COLO668 (cell line): ENCODE measurements at regions not wholly inside any gene's neighbourhood (a gene's known extent, or its start where the extent isn't known, plus 50 kb on each side); places are given as distances from the start of the nearest gene placed in this dataset.

Experiments used
- DNase-seq: peaks from one replicate; lab custom pipeline; 2025; ENCODE audit not compliant: unreplicated experiment; lab: John Stamatoyannopoulos, UW

DNA sequence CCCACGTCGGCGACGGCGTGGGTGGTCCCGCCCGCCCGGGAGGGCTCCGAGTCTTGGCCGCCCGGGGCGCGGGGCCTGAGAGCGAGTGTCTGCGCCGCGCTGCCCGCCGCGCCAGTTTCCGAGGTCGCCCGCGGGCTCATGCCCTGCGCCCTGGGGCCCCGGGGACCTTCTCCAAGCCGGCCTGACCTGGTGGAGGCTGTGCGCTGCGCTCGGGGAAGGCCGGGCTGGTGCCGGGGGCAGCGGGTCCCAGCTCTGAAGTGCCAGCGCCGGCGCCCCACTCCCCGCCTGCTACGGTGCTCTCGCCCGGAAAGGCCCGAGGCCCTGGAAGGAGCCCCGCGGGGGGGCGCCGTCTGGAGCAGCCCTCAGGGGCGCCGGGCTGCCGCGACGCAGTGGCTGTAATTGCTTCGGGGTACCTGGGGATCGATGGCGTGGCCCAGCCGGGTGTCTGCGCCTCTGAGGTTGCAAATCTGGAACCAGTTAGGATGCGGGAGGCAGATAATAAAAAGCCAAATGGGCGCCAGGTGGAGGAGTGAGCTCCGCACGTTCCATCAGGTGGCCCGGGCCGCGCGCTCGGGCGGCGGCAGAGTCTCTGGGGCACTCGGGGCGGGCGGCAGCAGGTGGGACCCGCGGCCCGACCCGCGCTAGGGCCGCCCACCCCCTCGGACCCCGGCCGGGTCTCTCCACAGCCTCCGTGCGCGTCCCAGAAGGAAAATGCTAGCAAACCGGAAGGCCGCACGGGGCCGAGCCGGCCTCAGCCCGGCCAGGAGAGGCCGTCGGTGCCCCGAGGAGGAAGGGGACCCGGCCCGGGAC, 102.3 kb upstream of the DIO3 start:
- no peak for DNase-seq

DNA sequence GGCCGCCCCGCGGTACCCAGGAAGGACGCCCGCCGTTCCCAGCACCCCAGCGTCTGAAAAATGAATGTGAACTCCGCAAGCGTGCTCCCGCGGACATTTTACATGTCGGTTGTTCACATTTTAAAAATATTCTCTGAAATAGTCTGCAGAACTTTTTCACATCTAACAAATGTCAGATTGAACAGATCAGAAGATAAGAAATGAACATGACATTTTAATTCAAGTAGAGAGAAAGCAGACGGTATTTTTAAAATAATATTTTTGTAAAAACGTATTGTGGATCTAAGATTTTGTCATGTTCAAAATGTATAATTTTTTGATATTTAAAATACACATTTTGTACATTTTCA, 101.8 kb upstream of the DIO3 start:
- DNase-seq: no peak

DNA sequence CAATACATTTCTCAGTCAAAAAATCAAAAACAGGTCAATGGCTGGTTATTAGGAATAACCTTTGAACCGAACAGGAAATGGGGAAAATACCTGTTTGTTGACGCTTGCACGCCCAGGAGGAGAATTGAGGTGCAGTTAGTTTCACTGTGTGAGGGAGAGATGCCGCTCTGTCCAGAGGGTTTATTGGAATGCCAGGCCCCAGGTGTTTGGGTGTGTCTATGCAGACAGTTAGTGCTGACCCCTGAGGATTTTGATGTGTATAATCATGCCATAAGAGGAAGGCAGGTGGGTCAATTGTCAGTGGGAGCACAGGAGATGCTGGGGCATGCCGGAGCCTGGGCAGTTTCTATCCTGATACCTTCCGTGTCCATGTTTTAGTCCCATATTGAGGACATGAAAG, 100.8 kb upstream of the DIO3 start:
- DNase-seq: no peak

DNA sequence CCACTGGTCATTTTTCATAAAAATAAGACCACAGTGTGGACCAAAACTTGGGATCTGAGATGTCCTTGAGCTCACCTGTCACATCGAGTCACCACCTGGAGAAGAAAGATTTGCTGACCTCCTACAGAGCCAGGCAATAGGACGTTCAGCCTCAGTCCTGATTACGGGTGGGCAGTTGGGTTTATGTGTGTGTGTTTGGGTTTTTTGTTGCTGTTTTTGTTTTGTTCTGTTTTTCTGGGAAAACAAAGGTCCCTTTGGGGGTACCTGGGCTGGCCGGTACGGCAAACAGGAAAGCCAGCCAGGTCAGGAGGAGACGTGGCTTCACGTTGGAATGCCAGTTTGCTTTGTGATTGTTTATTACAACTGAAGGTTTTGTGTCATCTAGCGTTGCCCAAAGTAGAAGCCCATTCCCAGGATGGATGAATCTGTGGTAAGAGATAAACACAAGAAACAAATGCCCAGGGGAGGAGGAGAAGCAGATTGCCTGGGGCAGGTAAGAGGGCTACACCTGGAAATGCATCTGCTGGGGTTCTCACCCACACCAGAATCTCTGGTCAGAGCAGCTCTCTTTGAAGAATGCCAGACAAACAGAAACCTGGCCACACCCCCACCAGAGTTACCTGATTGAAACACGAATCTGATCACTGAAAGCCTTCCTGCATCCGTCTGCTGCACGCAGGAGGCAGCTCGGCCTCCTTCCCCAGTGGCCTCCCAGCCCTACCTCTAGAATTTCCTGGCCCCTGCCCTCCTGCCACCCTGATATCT, 100.1 kb upstream of the DIO3 start:
- DNase-seq: no peak

DNA sequence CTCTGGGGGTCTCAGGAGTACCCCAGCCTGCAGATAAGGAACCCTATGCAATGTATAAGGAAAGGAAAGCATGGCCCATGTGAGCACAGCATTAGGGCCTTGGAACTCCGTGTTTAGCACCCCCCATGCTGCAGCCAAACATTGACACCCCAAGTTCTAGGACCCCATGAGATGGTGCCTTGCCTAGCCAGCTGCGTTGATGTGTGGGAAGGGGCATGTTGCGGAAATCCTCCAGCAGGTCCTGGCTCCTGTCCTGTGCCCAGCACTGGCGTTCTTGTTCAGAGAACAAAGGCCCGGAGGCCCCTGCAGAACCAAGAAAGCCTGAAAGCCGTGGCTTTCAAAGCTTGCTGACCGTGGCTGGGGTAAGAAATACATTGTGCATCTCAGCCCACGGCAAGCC, 99.4 kb upstream of the DIO3 start:
- no peak for DNase-seq

DNA sequence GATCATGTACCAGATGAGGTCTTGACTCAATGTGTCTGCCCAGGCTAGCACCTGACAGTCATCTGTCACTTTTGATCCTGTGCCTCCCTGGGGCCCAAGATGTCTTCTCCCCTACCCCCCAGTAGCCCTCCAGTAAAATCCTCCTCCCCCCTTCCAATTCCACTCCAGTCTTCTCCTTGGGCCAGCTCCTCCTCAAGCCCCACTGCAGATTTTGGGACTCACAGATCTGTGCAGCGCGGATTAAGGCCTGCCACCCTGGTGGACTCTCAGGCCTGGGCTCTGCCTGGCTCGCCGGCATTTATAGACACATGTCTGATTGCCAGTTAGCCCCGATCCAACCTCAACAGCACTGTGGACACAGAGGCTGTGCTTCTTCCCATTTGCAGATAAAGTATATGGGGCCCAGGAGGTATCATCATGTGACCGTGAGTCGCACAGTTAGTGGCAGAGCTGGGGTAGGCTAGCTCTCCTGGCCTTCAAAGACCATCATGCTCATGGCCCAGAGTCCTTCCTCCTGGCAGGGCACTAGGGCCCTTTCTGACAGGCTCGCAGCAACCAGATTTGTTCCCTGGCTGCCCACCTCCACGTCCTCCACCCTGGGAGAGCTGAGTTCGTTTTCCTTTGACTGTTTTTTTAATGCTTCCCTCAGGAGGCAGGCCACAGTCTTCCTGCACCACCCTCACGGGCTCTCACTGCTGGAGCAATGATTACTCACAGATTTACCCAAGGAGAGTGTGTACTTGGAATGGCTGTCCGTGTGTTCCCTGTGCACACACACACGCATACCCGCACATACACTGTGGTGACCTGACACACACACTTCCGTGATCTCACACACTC, 98.3 kb upstream of the DIO3 start:
- DNase-seq: no peak

DNA sequence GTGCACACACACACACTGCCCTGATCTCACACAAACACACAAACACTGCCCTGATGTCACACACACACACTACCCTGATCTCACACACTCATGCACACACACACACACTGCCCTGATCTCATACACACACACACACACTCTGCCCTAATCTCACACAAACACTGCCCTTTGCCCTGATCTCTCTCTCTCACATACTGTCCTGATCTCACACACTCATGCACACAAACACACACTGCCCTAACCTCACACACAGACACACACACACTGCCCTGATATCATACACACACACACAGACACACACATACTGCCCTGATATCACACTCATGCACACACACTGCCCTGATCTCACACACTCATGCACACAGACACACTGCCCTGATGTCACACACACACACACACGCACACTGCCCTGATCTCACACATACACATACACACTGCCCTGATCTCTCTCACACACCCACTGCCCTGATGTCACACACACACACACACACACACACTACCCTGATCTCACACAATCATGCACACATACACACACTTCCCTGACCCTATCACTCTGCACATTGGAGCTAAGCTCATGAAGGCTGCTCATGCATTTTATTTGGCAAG, 97.6 kb upstream of the DIO3 start:
- no peak for DNase-seq

DNA sequence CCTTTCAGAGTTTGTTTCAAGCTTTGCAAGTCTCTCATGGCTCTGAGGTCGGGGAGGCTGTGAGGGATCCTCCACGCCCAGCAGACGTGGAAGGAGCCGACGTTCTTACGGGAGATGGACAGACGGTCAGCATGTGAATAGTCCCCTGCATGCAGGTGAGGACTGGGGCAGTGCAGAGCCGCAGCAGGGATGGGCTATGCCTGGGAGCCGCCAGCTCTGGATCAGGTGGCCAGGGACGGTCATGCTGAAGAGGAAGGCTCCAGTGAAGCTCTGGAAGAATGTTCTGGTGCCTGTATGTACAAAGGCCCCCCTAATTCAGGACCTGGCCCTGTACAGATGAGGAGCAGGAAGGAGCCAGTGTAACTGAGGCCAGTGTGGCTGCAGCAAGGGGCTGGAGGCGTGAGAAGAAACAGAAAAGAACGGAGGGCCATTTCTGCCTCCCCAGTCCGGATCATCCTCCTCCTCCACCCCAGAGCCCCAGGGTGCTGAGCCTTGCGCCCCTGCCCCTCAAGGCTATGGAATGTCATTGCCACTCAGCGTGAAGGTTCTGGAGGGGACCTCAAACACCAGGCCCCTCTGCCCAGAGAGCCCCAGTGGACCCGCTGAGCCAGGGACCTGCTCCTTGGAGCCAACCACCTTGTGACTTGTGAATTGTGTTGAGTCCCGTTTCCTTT, 96.8 kb upstream of the DIO3 start:
- DNase-seq: no peak

DNA sequence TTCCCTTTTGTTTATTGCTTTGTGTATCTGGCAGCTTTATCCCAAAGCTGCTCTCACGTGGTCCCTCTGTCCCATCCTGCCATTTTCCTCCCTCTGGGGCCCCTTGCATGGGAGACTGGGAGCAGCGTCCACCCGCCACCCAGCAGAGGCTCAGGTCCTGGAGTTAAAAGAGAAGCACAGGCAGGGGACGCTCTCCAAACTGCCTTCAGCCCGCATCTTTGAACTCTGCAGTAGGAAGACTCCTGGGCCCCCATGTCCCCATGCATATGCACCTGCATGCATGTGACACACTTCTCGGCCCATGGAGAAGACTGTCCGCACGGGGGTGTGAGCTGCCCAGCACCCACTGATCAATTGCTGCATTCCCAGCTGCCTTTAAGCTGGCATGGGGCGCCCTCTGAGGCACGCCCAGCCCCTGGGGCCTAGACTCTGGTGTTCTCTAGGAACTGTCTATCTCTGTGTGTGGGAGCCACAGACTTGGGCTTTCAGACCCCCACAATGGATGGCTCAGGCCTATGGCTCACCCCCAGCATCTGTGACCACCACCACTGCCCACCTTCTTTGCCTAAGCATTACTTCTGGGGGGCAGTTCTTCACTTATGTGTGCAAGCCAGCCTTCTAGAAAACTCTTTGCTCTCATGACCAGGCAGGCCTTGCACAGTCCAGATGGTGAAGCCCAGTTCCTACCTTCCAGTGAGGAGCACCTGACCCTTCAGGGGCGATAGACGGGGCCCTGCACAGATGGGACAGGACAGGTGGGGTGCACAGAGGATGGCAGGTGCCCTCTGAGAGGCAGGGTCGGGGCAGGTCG, 96.1 kb upstream of the DIO3 start:
- no peak for DNase-seq

DNA sequence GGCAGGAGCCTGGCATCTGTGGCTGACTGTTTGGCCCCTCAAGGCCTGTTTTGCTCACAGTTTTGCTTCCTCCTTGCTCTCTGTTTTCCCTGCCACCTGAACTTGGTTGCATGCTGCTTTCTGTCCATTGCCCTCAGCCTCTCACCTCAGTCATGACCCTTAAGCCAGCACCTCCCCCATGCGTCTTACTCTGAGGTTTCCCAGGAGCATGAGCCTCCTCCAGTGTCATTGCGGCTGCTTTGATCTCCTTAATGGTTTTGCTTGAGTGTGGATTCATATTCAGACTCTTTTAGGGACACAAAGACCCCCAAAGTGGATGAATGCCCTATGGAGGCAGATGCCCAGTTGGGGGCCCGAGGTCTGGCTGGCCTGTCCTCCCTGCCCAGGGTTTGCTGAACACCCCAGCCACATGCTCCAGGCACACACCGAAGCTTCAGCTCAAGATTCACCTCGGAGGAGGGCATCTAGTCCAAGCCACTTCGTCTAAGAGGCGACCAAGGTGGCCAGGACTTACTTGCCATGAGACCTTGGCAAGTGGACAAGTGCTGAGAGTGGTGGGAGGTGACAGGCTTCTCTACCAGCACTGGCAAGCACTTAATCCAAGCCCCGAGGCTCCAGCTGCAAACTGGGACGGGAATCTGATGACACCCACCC, 95.4 kb upstream of the DIO3 start:
- no peak for DNase-seq

DNA sequence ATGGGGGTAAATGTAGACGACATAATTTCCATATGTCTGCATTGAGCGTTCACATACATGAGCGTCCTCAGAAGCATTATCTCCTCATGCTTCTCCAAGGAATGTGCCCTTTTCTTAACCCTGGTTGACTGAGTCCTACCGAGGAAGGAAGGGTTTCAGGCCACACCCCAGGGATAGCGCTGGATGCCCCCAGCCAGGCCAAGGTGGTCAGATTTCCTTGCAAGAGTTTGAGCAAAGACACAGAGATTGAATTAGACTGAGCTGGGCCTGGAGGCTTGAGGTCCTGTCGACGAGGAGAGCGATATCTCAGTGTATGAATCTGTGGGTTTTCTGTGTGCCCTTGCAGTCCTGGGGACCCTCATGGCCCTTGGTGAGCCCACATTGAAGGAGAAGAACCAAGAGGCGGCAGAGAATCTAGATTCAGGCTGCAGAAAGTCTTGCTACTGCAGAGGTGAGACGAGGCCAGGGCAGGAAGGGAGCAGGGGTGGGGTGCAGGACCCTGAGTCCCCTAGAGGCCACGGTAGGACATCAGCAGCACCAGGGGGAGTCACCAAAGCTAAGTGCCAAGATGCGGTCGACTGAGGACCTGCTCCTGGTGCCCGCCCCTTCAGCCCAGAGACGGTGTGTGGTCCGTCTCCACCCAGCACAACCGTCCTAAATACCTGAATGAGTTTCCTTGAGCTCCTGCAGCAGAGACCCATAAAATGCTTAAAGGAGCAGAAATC, 94.7 kb upstream of the DIO3 start:
- DNase-seq: no peak

DNA sequence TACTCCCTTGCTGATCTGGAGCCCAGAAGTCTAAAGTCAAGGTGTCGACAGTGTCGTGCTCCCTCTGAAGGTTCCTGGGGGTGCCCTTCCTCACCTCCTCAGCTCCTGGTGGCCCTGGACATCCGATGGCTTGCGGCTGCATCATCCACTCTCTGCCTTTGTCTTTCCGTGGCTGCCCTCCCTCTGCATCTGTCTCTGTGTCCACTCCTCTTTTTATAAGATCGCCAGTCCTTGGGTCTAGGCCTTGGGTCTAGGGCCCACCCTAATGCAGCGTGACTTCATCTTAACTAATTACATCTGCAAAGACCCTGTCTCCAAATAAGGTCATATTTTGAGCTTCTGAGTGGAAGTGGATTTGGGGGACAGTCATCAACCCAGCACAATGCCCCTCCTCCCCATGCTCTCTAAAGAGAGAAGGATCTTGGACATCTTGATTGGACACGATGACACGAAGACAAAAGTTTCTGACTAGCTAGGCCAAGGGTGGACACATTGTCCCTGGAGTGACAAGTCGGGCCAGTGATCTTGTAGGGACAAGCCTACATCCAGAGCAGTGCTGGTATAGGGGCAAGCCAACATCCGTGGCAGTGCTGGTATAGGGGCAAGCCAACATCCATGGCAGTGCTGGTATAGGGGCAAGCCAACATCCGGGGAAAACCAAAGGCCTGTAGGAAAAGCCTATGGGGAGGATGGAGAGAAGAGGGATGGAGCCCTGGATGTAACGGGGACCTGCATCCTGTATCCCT, 93.9 kb upstream of the DIO3 start:
- DNase-seq: no peak

DNA sequence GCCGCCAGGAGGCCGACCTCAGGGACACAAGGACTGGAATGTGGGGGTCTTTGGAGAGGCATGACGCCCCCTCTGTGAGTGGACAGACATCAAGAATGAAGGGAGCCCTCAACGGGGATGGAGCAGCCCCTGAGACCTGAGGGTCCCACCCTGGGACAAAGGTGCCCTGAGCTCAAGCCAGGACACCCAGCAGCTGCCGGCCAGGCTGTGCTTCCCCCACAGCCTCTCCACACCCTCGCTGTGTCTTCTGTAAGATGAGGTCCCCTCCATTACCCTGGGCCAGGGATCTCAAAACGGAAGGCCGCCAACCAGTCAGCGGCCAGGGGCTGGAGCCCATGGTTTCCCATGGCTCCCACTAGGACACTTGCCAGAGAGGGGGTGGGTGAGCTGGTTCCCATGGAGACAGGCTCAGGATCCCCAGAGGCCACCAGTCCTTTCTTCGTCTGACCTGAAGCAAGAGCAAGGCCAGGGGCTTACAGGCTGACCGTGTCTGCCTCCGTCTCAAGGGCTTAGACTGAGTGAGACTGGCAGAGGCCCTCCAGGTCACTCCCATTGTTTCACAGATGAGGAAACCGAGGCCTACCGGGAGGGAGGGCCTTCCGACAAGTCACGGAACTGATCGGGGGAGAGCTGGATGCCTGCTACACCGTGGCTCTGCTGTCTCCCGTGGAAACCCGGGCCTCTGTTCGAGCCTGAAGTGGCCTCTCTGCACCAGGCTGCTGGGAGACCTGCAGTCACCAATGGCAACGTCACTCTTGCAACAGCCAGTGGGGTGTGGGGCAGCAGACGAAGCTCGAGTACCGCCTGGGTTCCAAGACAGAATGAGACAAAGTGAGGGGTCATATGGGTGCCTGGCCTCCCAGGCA, 91.7 kb upstream of the DIO3 start:
- DNase-seq: no peak

DNA sequence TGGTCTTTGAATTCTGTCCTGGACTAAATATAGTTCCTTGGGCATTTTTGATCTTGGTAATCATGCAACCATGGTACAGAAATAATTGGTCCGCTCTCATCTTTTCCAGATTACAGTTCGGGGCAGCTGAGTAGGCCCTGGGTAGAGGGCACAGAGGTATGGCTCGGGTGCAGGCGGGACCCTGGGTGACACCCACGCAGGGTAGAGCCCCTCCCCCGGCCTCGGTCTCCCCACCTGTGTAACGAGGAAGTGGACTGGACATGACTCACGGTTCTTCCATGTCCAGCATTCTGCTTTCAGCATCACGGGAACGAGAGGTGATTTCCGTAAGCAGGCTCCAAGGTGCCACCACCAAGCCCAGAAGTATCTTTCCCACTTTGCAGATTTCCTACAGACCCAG, 91.0 kb upstream of the DIO3 start:
- DNase-seq: no peak

DNA sequence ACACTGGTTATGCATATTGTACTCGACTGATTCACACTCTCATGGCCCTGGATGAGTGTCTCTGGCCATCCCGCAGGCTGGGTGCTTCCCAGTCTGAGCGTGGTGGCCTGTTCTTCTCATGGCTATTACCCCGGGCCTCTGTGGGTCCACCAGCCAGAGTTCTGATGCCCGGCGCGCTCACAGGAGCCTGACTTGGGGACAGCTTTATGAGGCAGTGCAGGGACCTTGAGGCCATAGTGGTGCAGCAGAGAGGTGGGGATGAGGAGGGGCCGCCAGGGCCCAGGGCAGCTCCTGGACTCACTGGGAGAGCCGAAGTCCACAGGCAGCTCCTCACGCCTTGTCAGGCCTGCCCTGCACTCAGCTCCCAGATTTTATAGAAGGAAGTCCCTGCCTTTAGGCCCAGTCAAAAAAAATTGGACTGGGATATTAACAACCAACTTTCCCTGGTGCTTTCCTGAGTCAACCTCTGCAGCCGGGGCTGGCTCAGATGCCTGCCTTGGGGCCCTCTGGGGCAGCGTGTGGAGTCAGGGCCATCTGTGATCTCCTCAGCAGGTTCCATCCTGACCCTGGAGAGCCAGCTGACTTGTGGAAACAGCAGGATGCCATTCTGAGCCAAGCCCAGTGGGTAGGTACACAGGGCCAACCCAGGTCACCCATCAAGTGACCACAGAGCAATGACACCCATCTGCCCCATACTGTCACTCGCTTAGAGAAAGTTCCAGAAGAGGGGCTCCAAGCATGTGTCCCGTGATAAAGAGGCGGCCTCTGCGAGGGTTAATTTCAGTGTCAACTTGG, 89.4 kb upstream of the DIO3 start:
- DNase-seq: no peak

DNA sequence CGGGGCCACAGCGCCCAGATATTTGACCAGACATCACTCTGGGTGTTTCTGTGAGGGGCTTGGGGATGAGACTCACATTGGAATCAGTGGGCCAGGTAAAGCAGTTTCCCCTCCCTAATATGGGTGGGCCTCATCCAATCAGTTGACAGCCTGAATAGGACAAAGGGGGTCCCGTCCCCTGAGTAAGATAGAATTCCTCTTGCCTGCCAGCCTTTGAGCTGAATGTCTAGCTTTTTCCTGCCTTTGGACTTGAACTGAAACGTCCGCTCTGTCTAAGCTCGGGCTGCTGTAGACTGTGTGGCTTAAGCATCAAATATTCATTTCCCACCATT, 88.8 kb upstream of the DIO3 start:
- DNase-seq: no peak
